Natural killer cell treated with Interleukin-12 subunit alpha and Interleukin-12 subunit beta and Interleukin-15 and Interleukin-18, amount 100 ng/mL, for 72 hours (primary cell): ENCODE measurements at regions not wholly inside any gene's neighbourhood (a gene's known extent, or its start where the extent isn't known, plus 50 kb on each side); places are given as distances from the start of the nearest gene placed in this dataset.
A peak's percentile ranks its signal among the peaks of the same experiment; 100 is the strongest.

ENCODE experiments used
- ATAC-seq, 2 donors: fragments of 150-1000 bp; cut with Tn5 transposase in 1 of 2; sonication (Bioruptor Pico), chemical (Tn5 transposase) in 1 of 2; 2 replicates each; pipeline ENCODE4 v1.10.0; 2021
- DNase-seq: peaks from one replicate; pipeline ENCODE4 v3.0.0; 2022; ENCODE audit warnings: low spot score
- H3K27ac Mint-ChIP-seq, 2 donors: 1 replicate in 1 of 2; 2 replicates in 1 of 2; pipeline ENCODE4 v1.8.0; 2022; ENCODE audit warnings: mixed read lengths in 2 of 2, mild to moderate bottlenecking in 1 of 2, moderate library complexity in 1 of 2
- H3K27me3 Mint-ChIP-seq, 2 donors: 1 replicate in 1 of 2; 2 replicates in 1 of 2; pipeline ENCODE4 v1.8.0; 2022; ENCODE audit warnings: mixed read lengths in 2 of 2
- H3K36me3 Mint-ChIP-seq: one replicate; pipeline ENCODE4 v1.8.0; 2022; ENCODE audit warnings: mixed read lengths
- H3K4me1 Mint-ChIP-seq, 2 donors: 1 replicate in 1 of 2; 2 replicates in 1 of 2; pipeline ENCODE4 v1.8.0; 2022; ENCODE audit warnings: low read depth in 2 of 2, mixed read lengths in 2 of 2, mild to moderate bottlenecking in 1 of 2
- H3K4me3 Mint-ChIP-seq: one replicate; pipeline ENCODE4 v1.8.0; 2022; ENCODE audit warnings: mixed read lengths
- H3K9me3 Mint-ChIP-seq: 2 replicates; pipeline ENCODE4 v1.8.0; 2022; ENCODE audit warnings: mixed read lengths

DNA sequence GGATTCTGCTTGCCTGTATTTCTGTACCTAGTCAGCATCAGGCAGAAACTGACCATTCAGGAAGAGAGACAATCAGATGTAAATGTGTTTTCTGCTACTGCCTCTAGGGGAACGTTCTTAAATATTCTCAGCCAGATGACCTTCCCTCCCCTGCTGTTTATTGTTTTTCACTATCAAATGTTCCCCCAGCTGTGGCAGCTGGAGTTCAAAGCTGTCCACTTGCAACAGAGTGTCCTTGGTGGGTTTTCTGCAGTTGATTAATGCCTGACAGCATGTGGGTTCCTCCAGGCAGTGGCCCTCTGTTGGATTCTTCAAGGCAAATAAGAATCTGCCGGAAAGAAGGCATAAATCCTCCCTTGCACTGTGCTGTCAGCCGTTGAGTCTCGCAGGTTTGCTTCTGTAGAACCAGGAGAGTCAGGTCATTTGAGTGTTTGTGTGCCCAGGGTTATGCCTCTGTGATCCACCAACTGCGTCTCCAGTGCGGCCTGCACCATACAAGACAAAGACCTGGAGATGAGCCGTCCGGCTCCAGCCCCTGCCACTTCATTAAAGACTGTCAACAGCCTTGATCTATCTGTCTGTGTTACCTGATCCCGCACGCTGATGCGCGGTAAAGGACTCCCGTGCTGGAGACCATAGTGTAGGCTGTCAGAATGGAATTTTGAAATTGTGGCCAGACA is 203.4 kb downstream of the GADD45G start:
- ATAC-seq (no peak), DNase-seq (no peak)
- Mint-ChIP-seq H3K4me3 (no peak overlapping the region), H3K27ac (peak overlapping the region in 1 of 2 donors; percentile 46), H3K4me1 (peaks cover 0 to 13% of the 10 kb centered on the region in 2 donors), H3K27me3 (peaks cover 5 to 23% of the 10 kb centered on the region in 2 donors), H3K36me3 (no peaks in the 10 kb centered on the region), H3K9me3 (no peaks in the 10 kb centered on the region)

DNA sequence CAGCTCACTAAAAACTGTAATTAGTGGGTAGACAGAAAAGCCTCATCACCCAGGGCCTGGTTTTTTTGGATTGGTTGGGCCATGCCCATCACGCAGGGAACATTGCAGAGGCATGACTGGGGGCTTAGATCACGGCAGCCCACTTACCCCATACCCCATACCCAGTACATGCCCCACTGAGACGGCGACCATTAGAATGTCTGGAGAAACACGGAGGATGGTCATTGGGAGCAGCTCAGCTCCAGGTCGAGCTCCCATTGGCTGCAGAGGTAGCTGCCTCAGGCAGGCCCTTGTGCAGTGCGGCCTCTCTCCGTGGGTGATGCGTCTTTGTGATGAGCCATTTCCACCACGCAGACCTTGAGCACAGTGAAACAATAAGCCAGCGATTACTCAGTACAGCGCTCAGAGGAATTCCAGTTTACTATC is 204.0 kb downstream of the GADD45G start:
- Mint-ChIP-seq H3K4me3 (no peak overlapping the region), H3K27ac (no peak overlapping the region), H3K4me1 (peaks cover 0 to 17% of the 10 kb centered on the region in 2 donors), H3K9me3 (no peaks in the 10 kb centered on the region), H3K27me3 (peaks cover 4 to 19% of the 10 kb centered on the region in 2 donors), H3K36me3 (no peaks in the 10 kb centered on the region)
- ATAC-seq = no peak
- DNase-seq = no peak

DNA sequence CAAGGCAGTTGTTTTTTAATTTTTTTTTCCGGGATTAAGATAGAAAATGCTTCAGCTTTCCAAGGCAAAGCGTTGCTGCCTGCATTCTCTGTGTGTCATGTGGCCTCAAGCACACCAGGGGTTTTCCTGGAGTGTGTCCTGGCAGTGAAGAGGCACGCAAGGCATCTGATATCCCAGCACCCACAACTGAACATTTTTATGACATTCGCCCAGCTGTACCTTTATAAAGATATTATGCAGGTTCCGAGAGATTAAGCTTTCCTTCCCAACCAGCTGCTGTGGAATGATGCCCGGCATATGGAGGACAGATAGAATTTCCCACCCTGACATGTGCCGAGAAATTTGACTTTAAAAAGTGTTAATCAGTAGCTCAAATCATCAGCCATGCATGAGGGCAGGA is 205.6 kb downstream of the GADD45G start:
- Mint-ChIP-seq H3K9me3 (no peaks in the 10 kb centered on the region), H3K27me3 (peaks cover 7 to 12% of the 10 kb centered on the region in 2 donors), H3K4me3 (no peak overlapping the region), H3K36me3 (no peaks in the 10 kb centered on the region), H3K4me1 (peaks cover 7 to 21% of the 10 kb centered on the region in 2 donors), H3K27ac (peak overlapping the region in 1 of 2 donors; percentile 21)
- no peak for DNase-seq
- ATAC-seq = no peak

DNA sequence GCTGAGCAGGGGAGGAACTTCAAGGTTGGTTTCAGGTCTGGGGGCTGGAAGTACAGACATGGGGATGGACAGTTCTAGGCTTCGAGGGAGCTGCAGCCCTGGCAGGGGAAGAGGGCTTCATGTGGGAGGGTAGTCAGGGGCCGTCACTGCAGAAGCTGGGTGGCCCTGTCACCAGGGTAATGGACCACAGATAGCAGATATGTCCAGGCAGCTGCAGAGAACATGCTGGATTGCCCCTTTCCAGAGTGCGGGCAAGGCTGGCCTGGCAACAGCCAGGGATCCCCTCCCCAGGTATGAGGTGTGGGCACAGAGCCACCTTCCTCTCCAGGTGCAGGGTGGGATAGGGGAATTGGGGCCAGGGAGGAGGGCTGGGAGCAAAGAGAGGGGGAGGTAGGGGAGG is 206.5 kb downstream of the GADD45G start:
- DNase-seq (no peak), ATAC-seq (no peak)
- H3K9me3 Mint-ChIP-seq = no peaks in the 10 kb centered on the region
- peak overlapping the region in 1 of 2 donors; percentile 70 for H3K27ac Mint-ChIP-seq
- peaks cover 6 to 7% of the 10 kb centered on the region in 2 donors for H3K27me3 Mint-ChIP-seq
- no peak overlapping the region for H3K4me3 Mint-ChIP-seq
- H3K36me3 Mint-ChIP-seq = no peaks in the 10 kb centered on the region
- H3K4me1 Mint-ChIP-seq = peaks cover 7 to 30% of the 10 kb centered on the region in 2 donors

DNA sequence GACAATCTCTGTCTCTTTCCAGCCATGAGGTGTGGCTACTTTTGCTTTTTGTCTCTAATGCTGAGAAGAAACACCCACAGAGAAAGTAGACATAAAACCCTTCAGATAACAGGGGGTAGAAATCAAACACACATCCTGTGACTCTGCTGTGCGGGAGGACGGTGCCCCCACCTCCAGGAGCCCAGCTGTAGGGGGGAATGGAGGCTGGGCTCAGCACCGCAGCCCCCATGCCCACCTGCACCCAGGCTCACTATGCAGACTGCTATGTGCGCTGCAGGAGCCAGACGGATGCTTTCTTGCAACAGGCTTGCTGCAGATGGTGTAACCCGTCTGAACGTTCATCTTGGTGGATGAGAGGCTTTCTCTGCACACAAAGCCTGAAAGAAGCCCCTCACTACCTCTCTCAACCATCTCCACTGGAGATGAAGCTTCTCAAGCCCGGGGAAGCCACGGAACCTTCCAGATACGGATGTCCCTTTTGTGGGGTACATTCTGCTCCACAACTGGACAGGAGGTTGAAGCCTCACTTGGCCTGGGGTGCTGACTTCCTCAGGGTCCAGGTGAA is 207.2 kb downstream of the GADD45G start:
- Mint-ChIP-seq H3K4me1 (peaks cover 7 to 36% of the 10 kb centered on the region in 2 donors), H3K4me3 (no peak overlapping the region), H3K27ac (no peak overlapping the region), H3K27me3 (peaks cover 7 to 10% of the 10 kb centered on the region in 2 donors), H3K36me3 (no peaks in the 10 kb centered on the region), H3K9me3 (no peaks in the 10 kb centered on the region)
- ATAC-seq (no peak), DNase-seq (no peak)

DNA sequence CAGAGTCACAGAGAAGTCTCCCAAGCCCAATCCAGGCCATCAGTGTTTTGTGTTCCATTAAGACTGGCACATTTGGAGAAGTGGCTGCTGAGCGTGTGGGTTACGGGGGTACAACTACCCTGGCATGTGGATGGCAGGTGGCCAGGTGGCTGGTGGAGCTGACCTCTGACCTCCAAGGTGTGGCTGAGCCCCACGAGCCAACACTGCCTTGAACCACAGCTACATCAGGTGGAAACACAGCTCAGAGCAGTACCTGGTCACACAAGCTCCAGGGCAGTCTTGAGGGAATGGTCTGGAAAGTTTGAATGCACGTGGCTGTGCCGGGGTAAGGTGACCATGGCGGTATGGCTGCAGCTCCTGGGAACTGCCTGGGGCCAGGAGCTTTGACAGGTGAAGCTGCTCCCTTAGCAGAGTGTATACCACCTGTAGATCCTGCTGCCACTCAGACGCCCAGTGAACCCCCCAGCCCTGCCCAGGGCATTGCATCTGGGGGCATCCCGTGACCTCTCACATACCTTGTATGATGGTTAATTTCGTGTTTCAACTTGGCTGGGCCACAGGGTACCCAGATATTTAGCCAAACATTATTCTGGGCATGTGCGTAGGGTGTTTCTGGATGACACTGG is 207.9 kb downstream of the GADD45G start:
- Mint-ChIP-seq H3K9me3 (no peaks in the 10 kb centered on the region), H3K27ac (no peak overlapping the region), H3K4me1 (peaks cover 7 to 36% of the 10 kb centered on the region in 2 donors), H3K36me3 (no peaks in the 10 kb centered on the region), H3K27me3 (peaks cover 7 to 12% of the 10 kb centered on the region in 2 donors), H3K4me3 (no peak overlapping the region)
- ATAC-seq = no peak
- no peak for DNase-seq

DNA sequence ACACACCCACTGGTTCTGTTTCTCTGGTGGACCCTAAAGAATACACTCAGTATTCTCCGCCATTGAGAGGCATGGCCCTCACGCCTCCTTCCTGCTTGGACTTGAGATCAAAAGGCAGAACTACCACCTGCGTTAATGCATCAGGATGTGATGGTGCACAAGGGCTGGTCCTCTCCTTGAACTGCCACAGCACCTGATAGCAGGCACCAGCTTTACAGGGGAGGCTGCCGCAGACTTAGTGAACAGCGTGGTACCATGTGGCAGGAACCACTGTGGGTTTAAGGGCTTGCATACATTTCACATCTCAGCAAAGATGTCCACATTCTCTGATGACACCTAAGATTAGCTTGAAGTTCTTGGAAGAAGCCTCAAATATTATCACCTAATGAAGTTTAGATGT is 208.7 kb downstream of the GADD45G start:
- H3K4me3 Mint-ChIP-seq = no peak overlapping the region
- H3K9me3 Mint-ChIP-seq = no peaks in the 10 kb centered on the region
- ATAC-seq (no peak), DNase-seq (no peak)
- H3K4me1 Mint-ChIP-seq = peaks cover 7 to 29% of the 10 kb centered on the region in 2 donors
- H3K27ac Mint-ChIP-seq = peak overlapping the region in 1 of 2 donors; percentile 86
- no peaks in the 10 kb centered on the region for H3K36me3 Mint-ChIP-seq
- peaks cover 7 to 13% of the 10 kb centered on the region in 2 donors for H3K27me3 Mint-ChIP-seq

DNA sequence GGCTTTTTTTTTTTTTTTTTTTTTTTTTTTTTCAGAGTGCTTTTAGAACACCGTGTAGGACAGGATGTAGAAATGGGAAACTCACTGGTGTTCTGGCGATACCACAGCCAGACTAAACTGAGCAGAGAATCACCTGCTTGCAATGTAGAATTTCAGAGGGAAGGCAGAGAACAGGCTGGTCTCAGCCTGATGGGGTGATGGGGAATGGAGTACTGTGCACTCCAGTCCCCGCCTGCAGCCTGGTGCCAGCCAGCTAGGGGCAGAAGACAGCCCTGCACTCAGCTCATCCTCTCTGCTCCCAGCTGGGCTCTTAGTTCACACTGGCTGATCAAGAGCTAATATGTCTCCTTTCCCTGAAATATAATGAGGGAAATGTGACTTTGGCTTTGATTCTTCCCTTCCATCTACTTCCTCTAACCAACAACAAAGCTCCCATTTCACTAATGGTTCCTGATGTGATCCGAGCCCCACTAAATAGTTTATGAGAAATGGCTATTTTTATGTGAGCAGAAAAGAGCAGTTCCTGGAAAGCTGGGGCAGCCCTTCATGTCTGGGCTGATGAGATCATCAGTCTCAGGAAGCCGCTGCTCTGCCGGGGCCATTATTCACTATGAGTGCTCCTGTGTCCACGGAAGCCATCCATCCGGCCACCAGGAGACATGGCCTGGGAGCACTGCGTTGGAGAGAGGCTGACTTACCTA is 209.7 kb downstream of the GADD45G start:
- H3K27ac Mint-ChIP-seq = peak overlapping the region in 1 of 2 donors; percentile 86
- no peaks in the 10 kb centered on the region for H3K36me3 Mint-ChIP-seq
- H3K4me3 Mint-ChIP-seq = peak overlapping the region; percentile 36
- ATAC-seq = peak; percentile 55 to 64
- peaks cover 10 to 23% of the 10 kb centered on the region in 2 donors for H3K27me3 Mint-ChIP-seq
- DNase-seq = no peak
- no peaks in the 10 kb centered on the region for H3K9me3 Mint-ChIP-seq
- peaks cover 15 to 29% of the 10 kb centered on the region in 2 donors for H3K4me1 Mint-ChIP-seq

DNA sequence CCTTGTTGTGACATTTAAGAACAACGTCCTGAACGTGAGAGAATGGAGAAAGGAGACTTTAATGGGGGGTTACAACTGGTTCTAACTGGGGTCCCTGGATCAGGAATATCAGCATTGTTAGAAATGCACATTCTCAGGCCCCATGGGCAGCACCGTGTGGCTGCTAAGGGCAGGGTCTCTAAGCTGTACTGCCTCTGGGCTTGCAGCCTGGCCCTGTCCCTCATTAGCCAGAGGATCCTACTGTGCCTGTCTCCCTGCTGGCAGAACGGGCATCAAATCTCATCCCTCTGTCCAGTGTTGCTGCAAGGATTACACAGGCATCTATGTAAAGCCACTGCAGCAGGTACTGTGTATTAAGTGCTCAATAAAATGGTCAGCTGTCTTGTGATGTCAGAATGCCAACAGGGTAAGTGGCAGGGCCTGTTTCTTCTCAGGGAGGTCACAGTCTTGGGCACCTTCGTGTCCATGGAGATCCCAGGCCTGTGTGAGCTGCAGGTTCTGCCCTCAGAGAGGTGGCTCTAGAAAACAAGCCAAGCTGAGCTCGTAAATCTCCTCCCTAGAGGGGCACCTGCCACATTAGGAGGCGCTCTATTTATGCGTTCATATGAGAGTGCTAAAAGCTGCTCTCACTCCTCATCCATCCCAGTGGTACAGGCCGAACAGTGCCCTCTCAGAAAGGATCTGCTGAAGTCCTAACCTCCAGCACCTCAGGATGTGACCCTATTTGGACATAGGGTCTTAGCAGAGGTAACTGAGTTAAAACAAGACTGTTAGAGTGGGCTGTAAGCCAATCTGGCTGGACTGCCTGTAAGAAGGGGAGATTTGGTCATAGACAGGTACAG is 210.5 kb downstream of the GADD45G start:
- no peaks in the 10 kb centered on the region for H3K9me3 Mint-ChIP-seq
- H3K27ac Mint-ChIP-seq = peak overlapping the region in 1 of 2 donors; percentile 86
- DNase-seq = no peak
- peaks cover 12 to 29% of the 10 kb centered on the region in 2 donors for H3K27me3 Mint-ChIP-seq
- ATAC-seq = no peak
- H3K36me3 Mint-ChIP-seq = no peaks in the 10 kb centered on the region
- peaks cover 15 to 31% of the 10 kb centered on the region in 2 donors for H3K4me1 Mint-ChIP-seq
- peak overlapping the region; percentile 36 for H3K4me3 Mint-ChIP-seq

DNA sequence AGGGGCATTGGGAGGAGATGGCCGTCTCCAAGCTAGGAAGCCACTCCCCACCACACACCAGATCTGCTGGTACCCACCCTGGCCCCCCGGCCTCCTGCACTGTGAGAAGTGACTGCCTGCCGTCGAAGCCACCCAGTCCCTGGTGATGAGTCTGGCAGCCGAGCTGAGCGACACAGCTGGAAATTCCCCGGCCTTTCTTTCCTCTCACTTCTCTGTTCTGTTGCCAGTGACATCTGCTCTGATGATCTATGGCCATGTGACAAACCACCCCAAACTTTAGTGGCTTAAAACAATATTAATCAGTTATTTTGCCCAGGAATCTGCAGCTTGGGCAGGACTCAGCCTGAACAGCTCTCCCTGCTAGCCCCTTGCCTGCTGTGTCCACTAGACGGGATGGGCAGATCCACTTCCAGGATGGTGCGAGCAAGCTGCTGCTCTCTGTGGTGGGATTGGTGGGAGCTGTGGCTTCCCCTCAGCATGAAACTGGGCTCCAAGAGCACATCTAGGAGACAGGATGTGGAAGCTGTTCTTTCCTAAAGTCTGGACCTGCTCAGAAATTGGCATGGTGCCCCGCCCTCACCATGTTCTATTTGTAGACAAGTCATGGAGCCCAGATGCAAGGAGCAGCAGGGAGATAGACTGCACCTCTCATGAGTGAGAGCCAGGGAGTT is 211.2 kb downstream of the GADD45G start:
- Mint-ChIP-seq H3K9me3 (no peaks in the 10 kb centered on the region), H3K27ac (no peak overlapping the region), H3K4me1 (peaks cover 15 to 32% of the 10 kb centered on the region in 2 donors), H3K4me3 (no peak overlapping the region), H3K27me3 (peaks cover 12 to 30% of the 10 kb centered on the region in 2 donors), H3K36me3 (no peaks in the 10 kb centered on the region)
- no peak for DNase-seq
- ATAC-seq = peak in 1 of 2 donors; percentile 67

DNA sequence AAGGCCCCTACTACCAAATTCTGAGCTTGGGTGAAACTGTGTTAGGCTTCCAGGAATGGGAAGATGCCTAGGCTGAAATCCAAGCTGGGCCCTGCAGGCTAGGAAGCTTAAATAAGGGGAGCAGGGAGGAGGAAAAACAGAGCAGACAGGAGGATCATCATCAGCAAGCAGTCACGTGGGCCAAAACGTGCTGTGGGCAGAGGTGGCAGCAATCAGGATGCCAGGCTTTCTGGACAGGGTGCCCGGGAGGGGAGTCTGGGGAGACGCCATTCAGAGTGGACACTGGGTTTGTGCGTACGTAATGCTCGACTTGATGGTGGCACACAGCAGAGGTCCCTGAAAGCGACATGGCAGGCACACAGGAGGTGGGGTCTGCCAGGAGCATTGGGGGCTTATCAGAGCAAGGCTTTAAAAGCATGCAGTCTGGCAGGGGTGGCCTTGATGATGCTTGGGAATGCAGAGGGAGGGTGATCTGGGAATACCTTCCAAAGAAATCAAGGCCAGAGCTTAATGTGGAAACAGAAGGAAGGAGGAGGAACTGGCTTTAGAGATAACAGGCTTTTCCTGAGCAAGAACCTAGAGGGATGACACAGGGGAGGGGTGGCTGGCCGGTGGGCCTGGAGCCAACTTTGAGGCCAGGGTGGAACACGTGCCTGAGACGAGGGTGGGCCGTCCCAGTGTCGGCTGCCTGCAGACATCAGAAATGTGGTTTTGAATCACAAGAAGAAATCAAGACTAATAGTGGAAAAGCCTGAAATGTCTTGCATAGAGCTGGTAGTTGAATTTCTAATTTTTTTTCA is 212.5 kb downstream of the GADD45G start:
- H3K4me1 Mint-ChIP-seq = peaks cover 15 to 32% of the 10 kb centered on the region in 2 donors
- H3K4me3 Mint-ChIP-seq = no peak overlapping the region
- peaks cover 12 to 27% of the 10 kb centered on the region in 2 donors for H3K27me3 Mint-ChIP-seq
- no peak overlapping the region for H3K27ac Mint-ChIP-seq
- ATAC-seq (no peak), DNase-seq (no peak)
- H3K9me3 Mint-ChIP-seq = no peaks in the 10 kb centered on the region
- H3K36me3 Mint-ChIP-seq = no peaks in the 10 kb centered on the region

DNA sequence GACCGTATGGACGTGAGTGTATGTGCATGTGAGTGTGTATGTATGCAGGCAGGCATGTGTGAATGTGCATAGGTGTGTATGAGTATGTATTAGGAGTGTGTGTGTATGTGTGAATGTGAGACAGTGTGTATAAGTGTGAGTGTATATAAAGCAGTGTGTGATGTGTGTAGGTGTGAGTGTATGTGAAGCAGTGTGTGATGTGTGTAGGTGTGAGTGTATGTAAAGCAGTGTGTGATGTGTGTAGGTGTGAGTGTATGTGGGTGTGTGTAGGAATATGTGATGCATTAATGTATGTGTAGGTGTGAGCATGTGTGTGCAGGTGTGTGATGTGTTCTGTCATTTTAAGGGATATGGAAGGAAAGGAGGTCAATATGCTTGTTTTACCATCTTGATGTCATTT is 215.5 kb downstream of the GADD45G start:
- no peak for DNase-seq
- Mint-ChIP-seq H3K4me3 (no peak overlapping the region), H3K27ac (no peak overlapping the region), H3K4me1 (peaks cover 9 to 19% of the 10 kb centered on the region in 2 donors), H3K27me3 (peaks cover 9 to 27% of the 10 kb centered on the region in 2 donors), H3K36me3 (no peaks in the 10 kb centered on the region), H3K9me3 (no peaks in the 10 kb centered on the region)
- ATAC-seq = no peak
